ENCODE measurements at regions not wholly inside any gene's neighbourhood (a gene's known extent, or its start where the extent isn't known, plus 50 kb on each side); places are given as distances from the start of the nearest gene placed in this dataset.

GRCh38 chr11:15821451-15821850 lies 534.9 kb downstream of the SOX6 start:
- ChIA-PET POLR2A (no interaction called here), CTCF (interaction anchor here (0.7 to 5.7 kb wide), 5 partner anchors 9 to 199 kb away, joined by 3 to 64 read pairs (median 3); no protein-coding TSS in a partner anchor)

GRCh38 chr11:15824060-15824459 lies 532.3 kb downstream of the SOX6 start:
- CTCF ChIA-PET = no interaction called here
- POLR2A ChIA-PET = no interaction called here
- TF ChIP-seq CTCF (IDR thresholded peaks at IDR 0.05; ENCODE audit: control extremely low read depth, extremely low read depth, low read depth, missing control alignments) = no peak
- DNase-seq (ENCODE audit: extremely low spot score) = no peak

More at GRCh38 chr11:15821451-15821850, 534.9 kb downstream of the SOX6 start:
- no peak for DNase-seq (ENCODE audit: extremely low spot score)
- no peak for TF ChIP-seq CTCF (IDR thresholded peaks at IDR 0.05; ENCODE audit: control extremely low read depth, extremely low read depth, low read depth, missing control alignments)

- ChIA-PET POLR2A (no interaction called here), CTCF (interaction anchor here (0.9 to 2.0 kb wide), 8 partner anchors 8 to 787 kb away, joined by 3 to 15 read pairs (median 3); no protein-coding TSS in a partner anchor)
- TF ChIP-seq CTCF (IDR thresholded peaks at IDR 0.05; ENCODE audit: control extremely low read depth, extremely low read depth, low read depth, missing control alignments) = no peak
- DNase-seq (ENCODE audit: extremely low spot score) = no peak
These were observed 530.2 kb downstream of the SOX6 start for GRCh38 chr11:15825976-15826650.

GRCh38 chr11:15826826-15827225 lies 529.5 kb downstream of the SOX6 start:
- peak; percentile 21 for DNase-seq (ENCODE audit: extremely low spot score)
- POLR2A ChIA-PET = no interaction called here
- CTCF ChIA-PET = interaction anchor here (0.9 to 2.0 kb wide), 8 partner anchors 9 to 787 kb away, joined by 3 to 15 read pairs (median 4); no protein-coding TSS in a partner anchor
- TF ChIP-seq CTCF (IDR thresholded peaks at IDR 0.05; ENCODE audit: control extremely low read depth, extremely low read depth, low read depth, missing control alignments) = peak; percentile 55

GRCh38 chr11:15828215-15828853 lies 528.0 kb downstream of the SOX6 start:
- ChIA-PET CTCF (interaction anchor here (0.9 to 5.5 kb wide), 5 partner anchors 8 to 777 kb away, joined by 3 to 64 read pairs (median 5); no protein-coding TSS in a partner anchor), POLR2A (no interaction called here)
- DNase-seq (ENCODE audit: extremely low spot score) = no peak
- no peak for TF ChIP-seq CTCF (IDR thresholded peaks at IDR 0.05; ENCODE audit: control extremely low read depth, extremely low read depth, low read depth, missing control alignments)

- no peak for TF ChIP-seq CTCF (IDR thresholded peaks at IDR 0.05; ENCODE audit: control extremely low read depth, extremely low read depth, low read depth, missing control alignments)
- ChIA-PET CTCF (interaction anchor here (0.9 to 5.5 kb wide), 6 partner anchors 9 to 784 kb away, joined by 3 to 64 read pairs (median 4); no protein-coding TSS in a partner anchor), POLR2A (no interaction called here)
- peak; percentile 22 for DNase-seq (ENCODE audit: extremely low spot score)
These were observed 527.0 kb downstream of the SOX6 start for GRCh38 chr11:15829312-15829711.
